Endothelial cell (in vitro differentiated cells): ENCODE measurements at regions not wholly inside any gene's neighbourhood (a gene's known extent, or its start where the extent isn't known, plus 50 kb on each side); places are given as distances from the start of the nearest gene placed in this dataset.

Source experiments
- DNase-seq: peaks from one replicate; pipeline ENCODE4 v3.0.0; 2021; ENCODE audit warnings: low spot score
- H3K27ac Mint-ChIP-seq: one replicate; pipeline ENCODE4 v1.8.0; 2021; ENCODE audit warnings: mixed read lengths, inconsistent platforms; ENCODE audit not compliant: unreplicated experiment
- H3K27me3 Mint-ChIP-seq: one replicate; pipeline ENCODE4 v1.8.0; 2021; ENCODE audit warnings: mild to moderate bottlenecking, moderate library complexity, mixed read lengths, inconsistent platforms; ENCODE audit not compliant: unreplicated experiment
- H3K36me3 Mint-ChIP-seq: one replicate; pipeline ENCODE4 v1.8.0; 2021; ENCODE audit warnings: mild to moderate bottlenecking, low read depth, mixed read lengths, inconsistent platforms; ENCODE audit not compliant: unreplicated experiment
- H3K4me1 Mint-ChIP-seq: one replicate; pipeline ENCODE4 v1.8.0; 2021; ENCODE audit warnings: mild to moderate bottlenecking, mixed read lengths, inconsistent platforms; ENCODE audit not compliant: unreplicated experiment
- H3K4me3 Mint-ChIP-seq: one replicate; pipeline ENCODE4 v1.8.0; 2021; ENCODE audit warnings: mild to moderate bottlenecking, mixed read lengths, inconsistent platforms; ENCODE audit not compliant: unreplicated experiment
- H3K9me3 Mint-ChIP-seq: one replicate; pipeline ENCODE4 v1.8.0; 2021; ENCODE audit warnings: mixed read lengths, inconsistent platforms; ENCODE audit not compliant: unreplicated experiment
- CTCF ChIP-seq: fragments of 200-600 bp; sonication (generic); IDR thresholded peaks from one replicate; pipeline ENCODE4 v1.5.0; 2021; ENCODE audit warnings: antibody characterized with exemption; ENCODE audit not compliant: unreplicated experiment

GRCh38 chr15:94015324-94015723 is 216.0 kb upstream of the MCTP2 start:
- no peak for TF ChIP-seq CTCF
- Mint-ChIP-seq H3K27me3 (no peaks in the 10 kb centered on the region), H3K4me3 (no peak overlapping the region), H3K36me3 (no peaks in the 10 kb centered on the region), H3K4me1 (no peaks in the 10 kb centered on the region), H3K27ac (no peak overlapping the region), H3K9me3 (no peaks in the 10 kb centered on the region)
- no peak for DNase-seq

GRCh38 chr15:94008104-94009074 is 223.0 kb upstream of the MCTP2 start:
- no peak for DNase-seq
- H3K9me3 Mint-ChIP-seq = no peaks in the 10 kb centered on the region
- no peak overlapping the region for H3K27ac Mint-ChIP-seq
- no peak for TF ChIP-seq CTCF
- H3K4me1 Mint-ChIP-seq = no peaks in the 10 kb centered on the region
- no peaks in the 10 kb centered on the region for H3K27me3 Mint-ChIP-seq
- H3K4me3 Mint-ChIP-seq = no peak overlapping the region
- no peaks in the 10 kb centered on the region for H3K36me3 Mint-ChIP-seq

- no peaks in the 10 kb centered on the region for H3K27me3 Mint-ChIP-seq
Measured at GRCh38 chr15:94004697-94005096, 226.7 kb upstream of the MCTP2 start.

GRCh38 chr15:94002041-94002440 is 229.3 kb upstream of the MCTP2 start:
- Mint-ChIP-seq H3K27me3 (no peaks in the 10 kb centered on the region), H3K4me1 (no peaks in the 10 kb centered on the region), H3K36me3 (no peaks in the 10 kb centered on the region), H3K4me3 (no peak overlapping the region), H3K9me3 (no peaks in the 10 kb centered on the region), H3K27ac (no peak overlapping the region)
- DNase-seq = no peak
- TF ChIP-seq CTCF = no peak

More at GRCh38 chr15:94004697-94005096, 226.7 kb upstream of the MCTP2 start:
- TF ChIP-seq CTCF = no peak
- Mint-ChIP-seq H3K9me3 (no peaks in the 10 kb centered on the region), H3K4me1 (no peaks in the 10 kb centered on the region), H3K4me3 (no peak overlapping the region), H3K27ac (no peak overlapping the region), H3K36me3 (no peaks in the 10 kb centered on the region)
- DNase-seq = no peak

- no peaks in the 10 kb centered on the region for H3K4me1 Mint-ChIP-seq
- H3K27ac Mint-ChIP-seq = no peak overlapping the region
- no peak for DNase-seq
- H3K9me3 Mint-ChIP-seq = no peaks in the 10 kb centered on the region
- no peak for TF ChIP-seq CTCF
- no peaks in the 10 kb centered on the region for H3K27me3 Mint-ChIP-seq
- no peaks in the 10 kb centered on the region for H3K36me3 Mint-ChIP-seq
- H3K4me3 Mint-ChIP-seq = no peak overlapping the region
Measured at GRCh38 chr15:94001255-94001801, 230.0 kb upstream of the MCTP2 start.
